ENCODE measurements at regions not wholly inside any gene's neighbourhood (a gene's known extent, or its start where the extent isn't known, plus 50 kb on each side); places are given as distances from the start of the nearest gene placed in this dataset.
"Not testable (repeated sequence)": the region's sequence is repeated elsewhere in the genome, so short reads cannot be mapped to it uniquely, and the experiment has no call there.

DNA sequence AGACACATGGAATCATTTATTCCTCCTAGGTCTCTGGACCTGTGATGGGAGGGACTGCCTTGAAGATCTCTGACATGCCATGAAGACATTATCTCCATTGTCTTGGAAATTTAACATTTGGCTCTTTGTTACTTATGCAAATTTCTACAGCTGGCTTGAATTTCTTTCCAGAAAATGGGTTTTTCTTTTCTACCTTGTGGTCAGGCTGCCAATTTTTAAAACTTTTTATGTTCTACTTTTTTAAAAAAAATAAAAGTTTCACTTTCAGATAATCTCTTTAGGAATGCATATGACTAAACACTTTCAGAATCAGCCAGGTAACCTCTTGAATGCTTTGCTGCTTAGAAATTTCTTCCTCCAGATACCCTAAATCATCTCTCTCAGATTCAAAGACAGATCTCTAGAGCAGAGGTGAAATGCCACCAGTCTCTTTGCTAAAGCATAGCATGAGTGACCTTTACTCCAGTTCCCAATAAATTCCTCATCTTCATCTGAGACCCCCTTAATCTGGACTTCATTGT lies 209.6 kb downstream of the RPRM start:
- intact Hi-C loops (cut with DNase I; ENCODE audit: low total_unique reads): no loop called here

DNA sequence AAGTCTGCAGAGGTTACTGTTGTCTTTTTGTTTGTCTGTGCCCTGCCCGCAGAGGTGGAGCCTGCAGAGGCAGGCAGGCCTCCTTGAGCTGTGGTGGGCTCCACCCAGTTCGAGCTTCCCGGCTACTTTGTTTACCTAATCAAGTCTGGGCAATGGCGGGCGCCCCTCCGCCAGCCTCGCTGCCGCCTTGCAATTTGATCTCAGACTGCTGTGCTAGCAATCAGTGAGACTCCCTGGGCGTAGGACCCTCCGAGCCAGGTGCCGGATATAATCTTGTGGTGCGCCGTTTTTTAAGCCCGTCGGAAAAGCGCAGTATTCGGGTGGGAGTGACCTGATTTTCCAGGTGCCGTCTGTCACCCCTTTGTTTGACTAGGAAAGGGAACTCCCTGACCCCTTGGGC lies 221.7 kb downstream of the RPRM start:
- DNase-seq; H3K4me3 ChIP-seq; H3K4me1 ChIP-seq; H3K27ac ChIP-seq; H3K27me3 ChIP-seq (replicated peaks in 1 of 7); intact Hi-C loops (cut with DNase I; ENCODE audit: low total_unique reads); H3K36me3 ChIP-seq: not testable (repeated sequence)
- peaks cover 0 to 26% (median 12%) of the 10 kb centered on the region in 8 donors for H3K9me3 ChIP-seq
- 81 to 97% (median 90%) methylated on average over 7 to 17 of the region's 18 CpGs for WGBS, 5 donors

More for the DNA sequence above, 209.6 kb downstream of the RPRM start:
- no peak overlapping the region for H3K27ac ChIP-seq
- TF ChIP-seq POLR2A (IDR thresholded peaks at IDR 0.05): no peak
- TF ChIP-seq, protein P1, sequence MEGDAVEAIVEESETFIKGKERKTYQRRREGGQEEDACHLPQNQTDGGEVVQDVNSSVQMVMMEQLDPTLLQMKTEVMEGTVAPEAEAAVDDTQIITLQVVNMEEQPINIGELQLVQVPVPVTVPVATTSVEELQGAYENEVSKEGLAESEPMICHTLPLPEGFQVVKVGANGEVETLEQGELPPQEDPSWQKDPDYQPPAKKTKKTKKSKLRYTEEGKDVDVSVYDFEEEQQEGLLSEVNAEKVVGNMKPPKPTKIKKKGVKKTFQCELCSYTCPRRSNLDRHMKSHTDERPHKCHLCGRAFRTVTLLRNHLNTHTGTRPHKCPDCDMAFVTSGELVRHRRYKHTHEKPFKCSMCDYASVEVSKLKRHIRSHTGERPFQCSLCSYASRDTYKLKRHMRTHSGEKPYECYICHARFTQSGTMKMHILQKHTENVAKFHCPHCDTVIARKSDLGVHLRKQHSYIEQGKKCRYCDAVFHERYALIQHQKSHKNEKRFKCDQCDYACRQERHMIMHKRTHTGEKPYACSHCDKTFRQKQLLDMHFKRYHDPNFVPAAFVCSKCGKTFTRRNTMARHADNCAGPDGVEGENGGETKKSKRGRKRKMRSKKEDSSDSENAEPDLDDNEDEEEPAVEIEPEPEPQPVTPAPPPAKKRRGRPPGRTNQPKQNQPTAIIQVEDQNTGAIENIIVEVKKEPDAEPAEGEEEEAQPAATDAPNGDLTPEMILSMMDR (IDR thresholded peaks at IDR 0.05 in 8 of 11, conservative IDR thresholded peaks at IDR 0.05 in 3 of 11): no peak
- TF ChIP-seq POLR2AphosphoS5 (IDR thresholded peaks at IDR 0.05): no peak
- H3K9me3 ChIP-seq: peaks cover 0 to 25% (median 4%) of the 10 kb centered on the region in 8 donors
- H3K4me1 ChIP-seq: no peaks in the 10 kb centered on the region
- H3K36me3 ChIP-seq: no peaks in the 10 kb centered on the region
- no peak overlapping the region for H3K4me3 ChIP-seq
- H3K27me3 ChIP-seq (replicated peaks in 1 of 7): no peaks in the 10 kb centered on the region
- no peak for DNase-seq

DNA sequence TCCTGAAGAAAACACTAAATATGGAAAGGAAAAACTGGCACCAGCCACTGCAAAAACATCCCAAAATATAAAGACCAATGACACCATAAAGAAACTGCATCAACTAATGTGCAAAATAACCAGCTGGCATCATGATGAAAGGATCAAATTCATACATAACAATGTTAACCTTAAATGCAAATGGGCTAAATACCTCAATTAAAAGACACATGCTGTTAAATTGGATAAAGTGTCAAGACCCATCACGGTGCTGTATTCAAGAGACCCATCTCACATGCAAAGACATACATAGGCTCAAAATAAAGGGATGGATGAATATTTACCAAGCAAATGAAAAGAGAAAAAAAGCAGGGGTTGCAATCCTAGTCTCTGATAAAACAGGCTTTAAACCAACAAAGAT lies 231.9 kb downstream of the RPRM start:
- H3K36me3 ChIP-seq; H3K27me3 ChIP-seq (replicated peaks in 1 of 7); H3K27ac ChIP-seq; intact Hi-C loops (cut with DNase I; ENCODE audit: low total_unique reads); H3K4me3 ChIP-seq; H3K4me1 ChIP-seq; DNase-seq: not testable (repeated sequence)
- WGBS, 5 donors: 27 to 42% (median 36%) methylated on average over 1 of the region's 1 CpG
- peaks cover 0 to 36% (median 11%) of the 10 kb centered on the region in 8 donors for H3K9me3 ChIP-seq

DNA sequence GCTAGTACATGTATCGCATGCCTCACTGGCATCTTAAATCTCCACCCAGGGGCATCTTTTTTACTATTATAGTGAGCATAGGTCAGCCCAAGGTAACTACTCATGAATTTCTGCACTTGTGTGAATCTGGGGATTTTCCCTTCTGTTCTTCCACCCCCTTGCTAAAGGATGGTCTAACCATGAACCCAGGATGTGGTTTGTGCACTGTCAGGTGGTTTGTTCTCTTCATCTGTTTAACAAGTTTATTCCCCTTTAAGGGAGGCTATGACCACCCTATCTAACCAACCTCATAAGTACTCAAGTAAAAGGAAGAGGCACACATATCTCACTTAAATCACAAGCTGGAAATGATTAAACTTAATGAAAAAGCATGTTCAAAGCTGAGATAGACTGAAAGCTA lies 243.0 kb downstream of the RPRM start:
- WGBS, 5 donors: 65 to 100% (median 82%) methylated on average over 1 of the region's 1 CpG
- Histone ChIP-seq H3K36me3 (no peaks in the 10 kb centered on the region), H3K27ac (no peak overlapping the region), H3K9me3 (peaks cover 0 to 9% (median 0%) of the 10 kb centered on the region in 8 donors), H3K4me1 (no peaks in the 10 kb centered on the region), H3K27me3 (replicated peaks in 1 of 7) (no peaks in the 10 kb centered on the region), H3K4me3 (no peak overlapping the region)
- DNase-seq: no peak
- TF ChIP-seq POLR2A (IDR thresholded peaks at IDR 0.05) (no peak), POLR2AphosphoS5 (IDR thresholded peaks at IDR 0.05) (no peak)
- TF ChIP-seq, protein P1 (IDR thresholded peaks at IDR 0.05 in 8 of 11, conservative IDR thresholded peaks at IDR 0.05 in 3 of 11): no peak
- intact Hi-C loops (cut with DNase I; ENCODE audit: low total_unique reads): no loop called here

DNA sequence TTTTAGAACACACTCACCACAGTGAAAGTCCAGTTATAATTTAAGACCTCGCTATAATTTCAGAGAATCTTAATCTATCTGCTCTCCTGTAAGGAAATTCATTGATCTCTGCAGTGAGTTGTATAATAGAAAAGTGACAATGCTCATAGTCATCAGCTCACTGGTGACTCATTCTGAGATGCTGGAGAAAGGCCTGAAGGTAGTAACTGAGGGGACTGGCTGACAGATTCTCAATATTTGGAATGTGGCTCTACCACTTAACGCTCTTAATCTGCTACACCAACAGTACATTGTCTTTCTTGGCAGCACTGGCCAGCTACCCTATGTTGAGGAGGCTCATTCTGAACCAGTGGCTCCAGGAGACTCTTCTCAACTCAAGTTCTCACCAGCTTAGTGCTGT lies 246.1 kb downstream of the RPRM start:
- TF ChIP-seq POLR2A (IDR thresholded peaks at IDR 0.05) (no peak), POLR2AphosphoS5 (IDR thresholded peaks at IDR 0.05) (no peak)
- TF ChIP-seq, protein P1 (IDR thresholded peaks at IDR 0.05 in 8 of 11, conservative IDR thresholded peaks at IDR 0.05 in 3 of 11): no peak
- H3K27me3 ChIP-seq (replicated peaks in 1 of 7): no peaks in the 10 kb centered on the region
- H3K4me3 ChIP-seq: no peak overlapping the region
- no peaks in the 10 kb centered on the region for H3K4me1 ChIP-seq
- WGBS, 5 donors: 77 to 96% (median 87%) methylated on average over 2 of the region's 2 CpGs
- intact Hi-C loops (cut with DNase I; ENCODE audit: low total_unique reads): no loop called here
- H3K36me3 ChIP-seq: no peaks in the 10 kb centered on the region
- no peak for DNase-seq
- peaks cover 0 to 9% (median 0%) of the 10 kb centered on the region in 8 donors for H3K9me3 ChIP-seq
- H3K27ac ChIP-seq: no peak overlapping the region

Data from spleen (tissue), 11 donors.